ENCODE measurements at regions not wholly inside any gene's neighbourhood (a gene's known extent, or its start where the extent isn't known, plus 50 kb on each side); places are given as distances from the start of the nearest gene placed in this dataset.

DNA sequence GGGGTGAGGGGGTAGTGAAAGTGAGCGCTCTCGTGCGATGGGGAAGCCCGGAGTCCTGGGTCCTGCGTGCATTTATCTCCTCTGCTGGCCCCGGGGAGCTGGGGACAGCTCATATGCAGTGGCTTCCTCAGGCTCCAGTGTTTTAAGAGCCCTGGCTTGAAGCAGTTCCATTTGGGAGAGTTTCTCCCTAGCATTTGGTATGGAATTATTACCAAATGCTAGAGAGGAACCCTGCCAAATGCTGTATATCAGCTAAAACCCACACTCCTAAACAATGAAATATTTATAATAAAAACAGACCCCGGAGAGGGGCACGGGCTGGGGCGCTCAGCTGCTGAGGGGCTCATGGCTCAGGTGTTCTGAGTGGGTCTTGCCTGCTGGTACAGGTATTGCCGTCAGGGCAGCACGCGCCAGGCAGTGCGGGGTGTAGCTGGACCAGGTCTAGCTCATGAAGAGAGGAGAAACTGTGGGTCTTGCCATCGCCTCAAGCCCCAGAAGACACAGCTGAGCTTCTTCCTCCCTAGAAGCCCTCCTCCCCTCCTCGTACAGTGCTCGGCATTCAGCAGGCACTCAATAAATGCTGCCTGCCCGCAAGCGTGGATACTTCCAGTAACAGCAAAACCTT, 163.6 kb upstream of the ZNF536 start:
- Histone ChIP-seq H3K4me3 (no peak overlapping the region), H3K27ac (no peak overlapping the region), H3K9me3 (no peaks in the 10 kb centered on the region), H3K27me3 (peaks cover 15% of the 10 kb centered on the region), H3K36me3 (no peaks in the 10 kb centered on the region), H3K4me1 (no peaks in the 10 kb centered on the region)
- DNase-seq (ENCODE audit: low spot score in 2 of 2), result no peak
- no peak for TF ChIP-seq EP300 (IDR thresholded peaks at IDR 0.05)
- TF ChIP-seq POLR2A (IDR thresholded peaks at IDR 0.05), result no peak
- no peak for TF ChIP-seq POLR2AphosphoS5 (IDR thresholded peaks at IDR 0.05)
- TF ChIP-seq CTCF (IDR thresholded peaks at IDR 0.05), result no peak
- WGBS, result 68% methylated on average over 17 of the region's 18 CpGs

- no peaks in the 10 kb centered on the region for H3K4me1 ChIP-seq
- no peak overlapping the region for H3K27ac ChIP-seq
- no peak for TF ChIP-seq POLR2AphosphoS5 (IDR thresholded peaks at IDR 0.05)
- no peak for TF ChIP-seq EP300 (IDR thresholded peaks at IDR 0.05)
- no peaks in the 10 kb centered on the region for H3K9me3 ChIP-seq
- no peaks in the 10 kb centered on the region for H3K36me3 ChIP-seq
- DNase-seq (ENCODE audit: low spot score in 2 of 2), result no peak
- H3K27me3 ChIP-seq, result peaks cover 15% of the 10 kb centered on the region
- no peak overlapping the region for H3K4me3 ChIP-seq
- WGBS, result 65% methylated on average over 19 of the region's 19 CpGs
Observed at GRCh38 chr19:30209617-30210600, 162.3 kb upstream of the ZNF536 start.

- Histone ChIP-seq H3K9me3 (no peaks in the 10 kb centered on the region), H3K4me1 (no peaks in the 10 kb centered on the region), H3K4me3 (no peak overlapping the region), H3K27ac (no peak overlapping the region), H3K36me3 (no peaks in the 10 kb centered on the region), H3K27me3 (peaks cover 14% of the 10 kb centered on the region)
- WGBS, result 85% methylated on average over 12 of the region's 12 CpGs
- no peak for DNase-seq (ENCODE audit: low spot score in 2 of 2)
- no peak for TF ChIP-seq EP300 (IDR thresholded peaks at IDR 0.05)
- TF ChIP-seq POLR2AphosphoS5 (IDR thresholded peaks at IDR 0.05), result no peak
- no peak for TF ChIP-seq CTCF (IDR thresholded peaks at IDR 0.05)
- no peak for TF ChIP-seq POLR2A (IDR thresholded peaks at IDR 0.05)
Observed at GRCh38 chr19:30212574-30212973, 159.6 kb upstream of the ZNF536 start.

GRCh38 chr19:30214651-30215051, 157.5 kb upstream of the ZNF536 start:
- H3K36me3 ChIP-seq, result no peaks in the 10 kb centered on the region
- 43% methylated on average over 4 of the region's 4 CpGs for WGBS
- no peak overlapping the region for H3K4me3 ChIP-seq
- TF ChIP-seq EP300 (IDR thresholded peaks at IDR 0.05) (no peak), POLR2A (IDR thresholded peaks at IDR 0.05) (no peak)
- no peak for DNase-seq (ENCODE audit: low spot score in 2 of 2)
- no peaks in the 10 kb centered on the region for H3K4me1 ChIP-seq
- H3K9me3 ChIP-seq, result no peaks in the 10 kb centered on the region
- H3K27me3 ChIP-seq, result peaks cover 16% of the 10 kb centered on the region
- no peak overlapping the region for H3K27ac ChIP-seq

DNA sequence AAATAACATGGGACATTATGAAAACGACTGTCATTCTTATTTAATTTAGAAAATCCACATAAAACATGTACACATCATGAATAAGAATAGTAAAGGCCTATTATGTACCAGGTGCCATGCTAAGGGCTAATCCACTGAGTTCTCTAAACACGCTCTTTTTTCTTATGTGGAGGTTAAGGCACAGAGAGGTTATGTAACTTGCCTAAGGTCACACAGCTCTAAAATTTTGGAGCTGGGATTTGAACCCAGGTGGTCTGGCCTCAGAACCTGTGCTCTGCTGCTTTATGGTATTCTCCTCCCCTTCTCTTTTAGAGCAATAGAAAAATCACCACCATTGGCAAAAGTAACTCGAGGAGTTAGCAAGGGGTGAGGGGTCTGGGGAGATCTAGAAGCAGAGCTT, 156.9 kb upstream of the ZNF536 start:
- 84% methylated on average over 3 of the region's 3 CpGs for WGBS
- Histone ChIP-seq H3K27me3 (peaks cover 15% of the 10 kb centered on the region), H3K27ac (no peak overlapping the region), H3K36me3 (no peaks in the 10 kb centered on the region), H3K9me3 (no peaks in the 10 kb centered on the region), H3K4me3 (no peak overlapping the region), H3K4me1 (no peaks in the 10 kb centered on the region)
- no peak for TF ChIP-seq POLR2A (IDR thresholded peaks at IDR 0.05)
- no peak for TF ChIP-seq CTCF (IDR thresholded peaks at IDR 0.05)
- TF ChIP-seq EP300 (IDR thresholded peaks at IDR 0.05), result no peak
- no peak for TF ChIP-seq POLR2AphosphoS5 (IDR thresholded peaks at IDR 0.05)
- DNase-seq (ENCODE audit: low spot score in 2 of 2), result no peak

GRCh38 chr19:30216453-30216852, 155.7 kb upstream of the ZNF536 start:
- Histone ChIP-seq H3K9me3 (no peaks in the 10 kb centered on the region), H3K27me3 (peaks cover 24% of the 10 kb centered on the region), H3K4me3 (no peak overlapping the region), H3K27ac (no peak overlapping the region), H3K36me3 (no peaks in the 10 kb centered on the region), H3K4me1 (no peaks in the 10 kb centered on the region)
- no peak for TF ChIP-seq POLR2AphosphoS5 (IDR thresholded peaks at IDR 0.05)
- no peak for TF ChIP-seq EP300 (IDR thresholded peaks at IDR 0.05)
- no peak for TF ChIP-seq POLR2A (IDR thresholded peaks at IDR 0.05)
- no peak for TF ChIP-seq CTCF (IDR thresholded peaks at IDR 0.05)
- 94% methylated on average over 4 of the region's 4 CpGs for WGBS
- peak in 1 of 2 donors; percentile 6 for DNase-seq (ENCODE audit: low spot score in 2 of 2)
